Astrocyte of the spinal cord (primary cell): ENCODE measurements at regions not wholly inside any gene's neighbourhood (a gene's known extent, or its start where the extent isn't known, plus 50 kb on each side); places are given as distances from the start of the nearest gene placed in this dataset.

Source experiments
- DNase-seq: peaks from one replicate; pipeline ENCODE4 v3.0.0; 2011; ENCODE audit warnings: low read depth, low spot score
- H3K4me3 ChIP-seq: 2 replicates; pipeline ENCODE4 v1.5.1; 2011; ENCODE audit warnings: low read depth, mild to moderate bottlenecking, low read length, moderate library complexity
- in situ Hi-C: cut with HindIII; loops from 2 replicates; pipeline ENCODE4 v1.10.0; 2017; ENCODE audit warnings: low sequenced_read_pairs
- TF ChIP-seq, protein P1 (sequence below): IDR thresholded peaks from 2 replicates; pipeline ENCODE4 v1.5.1; 2012; ENCODE audit warnings: low read depth, mild to moderate bottlenecking, low read length, inconsistent platforms

DNA sequence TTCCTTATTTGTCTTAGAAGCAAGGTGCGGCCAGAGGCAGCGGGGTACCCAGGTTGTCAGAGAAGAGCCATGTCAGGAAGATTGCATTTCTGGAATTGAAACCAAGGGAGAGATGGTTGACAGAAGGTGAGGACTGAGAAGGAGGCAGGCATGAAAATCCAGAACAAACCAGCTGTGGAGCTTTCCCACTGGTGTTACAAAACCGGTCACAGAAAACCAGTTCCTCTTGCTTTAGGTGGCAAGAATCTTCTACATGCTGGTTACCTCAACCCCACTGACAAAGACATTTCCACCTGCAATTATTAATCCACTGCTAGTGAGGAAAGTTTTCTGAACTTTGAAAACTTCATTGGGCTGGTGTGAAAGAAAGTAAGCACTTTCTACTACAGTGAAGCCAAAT lies 64.0 kb upstream of the MED4 start:
- TF ChIP-seq, protein P1, sequence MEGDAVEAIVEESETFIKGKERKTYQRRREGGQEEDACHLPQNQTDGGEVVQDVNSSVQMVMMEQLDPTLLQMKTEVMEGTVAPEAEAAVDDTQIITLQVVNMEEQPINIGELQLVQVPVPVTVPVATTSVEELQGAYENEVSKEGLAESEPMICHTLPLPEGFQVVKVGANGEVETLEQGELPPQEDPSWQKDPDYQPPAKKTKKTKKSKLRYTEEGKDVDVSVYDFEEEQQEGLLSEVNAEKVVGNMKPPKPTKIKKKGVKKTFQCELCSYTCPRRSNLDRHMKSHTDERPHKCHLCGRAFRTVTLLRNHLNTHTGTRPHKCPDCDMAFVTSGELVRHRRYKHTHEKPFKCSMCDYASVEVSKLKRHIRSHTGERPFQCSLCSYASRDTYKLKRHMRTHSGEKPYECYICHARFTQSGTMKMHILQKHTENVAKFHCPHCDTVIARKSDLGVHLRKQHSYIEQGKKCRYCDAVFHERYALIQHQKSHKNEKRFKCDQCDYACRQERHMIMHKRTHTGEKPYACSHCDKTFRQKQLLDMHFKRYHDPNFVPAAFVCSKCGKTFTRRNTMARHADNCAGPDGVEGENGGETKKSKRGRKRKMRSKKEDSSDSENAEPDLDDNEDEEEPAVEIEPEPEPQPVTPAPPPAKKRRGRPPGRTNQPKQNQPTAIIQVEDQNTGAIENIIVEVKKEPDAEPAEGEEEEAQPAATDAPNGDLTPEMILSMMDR, result no peak
- DNase-seq, result no peak
- in situ Hi-C loops, result no loop called here
- no peak overlapping the region for H3K4me3 ChIP-seq

DNA sequence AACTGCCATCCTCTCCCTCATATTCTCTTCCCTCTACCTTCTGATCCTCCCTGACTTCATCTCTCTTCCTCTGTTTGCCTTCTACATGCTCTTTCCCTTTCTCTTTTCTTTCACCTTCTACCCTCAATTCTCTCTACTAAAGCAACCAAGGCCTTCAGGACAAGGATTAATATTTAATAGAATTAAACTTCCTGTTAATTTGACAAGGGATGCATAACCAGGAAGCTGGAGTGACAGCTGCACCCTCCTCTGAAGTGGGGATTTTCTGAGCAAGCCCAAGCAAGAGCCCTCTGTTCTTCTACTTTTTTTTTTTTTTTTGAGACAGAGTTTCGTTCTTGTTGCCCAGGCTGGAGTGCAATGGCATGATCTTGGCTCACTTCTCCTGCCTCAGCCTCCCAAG lies 63.4 kb upstream of the MED4 start:
- in situ Hi-C loops, result no loop called here
- TF ChIP-seq, protein P1, result no peak
- H3K4me3 ChIP-seq, result no peak overlapping the region
- DNase-seq, result no peak

DNA sequence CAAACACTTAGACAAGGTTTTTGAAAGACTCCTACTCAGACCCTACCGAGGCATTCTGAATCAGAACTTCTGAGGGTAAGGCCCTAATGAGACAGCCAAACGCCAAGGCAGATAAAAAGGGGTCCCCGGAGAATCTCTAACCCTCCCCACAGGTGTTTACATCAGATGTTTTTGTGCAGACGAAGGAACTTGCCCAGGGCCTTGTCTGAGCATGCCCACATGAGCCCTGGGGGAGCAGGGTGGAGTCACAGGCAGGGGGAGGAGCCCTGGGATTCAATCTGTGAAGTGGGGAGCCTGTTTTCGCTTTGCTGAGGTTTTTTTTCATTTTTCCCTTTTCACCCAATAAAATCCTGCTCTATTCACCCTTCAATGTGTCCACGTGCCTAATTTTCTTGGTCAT lies 61.6 kb upstream of the MED4 start:
- TF ChIP-seq, protein P1, result no peak
- in situ Hi-C loops, result no loop called here
- DNase-seq, result no peak
- no peak overlapping the region for H3K4me3 ChIP-seq

DNA sequence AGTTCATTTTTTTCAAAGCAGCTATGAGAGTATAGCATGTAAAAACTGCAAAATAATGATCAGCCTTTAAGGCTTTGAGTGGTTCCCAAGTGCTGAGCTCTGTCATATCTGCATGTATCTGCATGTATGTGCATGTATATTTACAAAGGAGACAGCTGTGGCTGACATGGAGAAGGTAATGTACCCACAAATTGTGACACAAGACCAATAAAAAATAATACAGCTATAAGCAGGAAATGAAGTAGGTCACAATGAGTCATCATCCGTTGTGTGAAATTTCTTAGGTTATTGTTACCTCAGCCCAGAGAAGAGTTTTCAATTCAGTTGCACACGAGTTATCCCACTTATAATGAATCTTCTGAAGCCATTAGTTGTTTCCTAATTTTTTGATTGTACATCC lies 60.9 kb upstream of the MED4 start:
- DNase-seq, result peak; percentile 65
- no peak overlapping the region for H3K4me3 ChIP-seq

DNA sequence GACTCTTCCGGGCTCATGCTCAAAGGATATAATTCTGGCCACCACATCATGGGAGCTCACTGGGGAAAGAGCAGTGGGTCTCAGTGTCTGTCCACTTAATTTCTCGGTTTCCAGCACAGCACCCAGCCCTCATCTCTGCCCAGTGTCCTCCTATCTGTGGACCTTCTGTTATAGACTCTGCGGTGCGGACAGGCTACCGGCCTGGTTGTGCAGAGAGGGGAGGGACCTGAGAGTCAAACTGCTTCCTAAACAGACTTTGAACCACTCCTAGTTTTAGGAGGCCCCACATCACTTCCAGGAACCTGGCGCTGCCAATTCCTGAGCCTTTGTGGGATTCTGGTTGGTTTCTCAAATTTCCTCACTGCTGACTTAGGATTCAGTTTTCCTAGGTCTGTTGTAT lies 59.8 kb upstream of the MED4 start:
- in situ Hi-C loops, result no loop called here
- no peak overlapping the region for H3K4me3 ChIP-seq
- TF ChIP-seq, protein P1, result no peak
- no peak for DNase-seq

More for the DNA sequence above, 60.9 kb upstream of the MED4 start:
- TF ChIP-seq, protein P1, result no peak
- in situ Hi-C loops, result no loop called here

DNA sequence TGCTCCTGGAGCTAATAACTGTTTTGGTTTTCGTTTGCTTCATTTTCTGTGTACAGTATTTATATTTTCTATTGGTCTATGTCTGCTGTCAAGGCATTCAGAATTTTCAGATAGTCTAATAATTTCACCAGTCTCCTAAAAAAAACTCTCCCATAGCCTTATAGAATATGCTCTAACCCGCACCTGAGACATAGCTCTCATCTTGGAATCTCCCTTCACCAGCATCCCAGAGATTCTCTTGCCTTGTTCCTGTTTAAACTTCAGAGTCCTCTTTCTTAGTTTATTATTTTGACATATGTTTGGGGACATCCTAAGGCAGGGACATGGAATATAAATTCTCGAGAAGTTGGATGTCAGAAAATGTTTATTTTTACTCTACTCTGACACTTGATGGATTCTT lies 58.3 kb upstream of the MED4 start:
- TF ChIP-seq, protein P1, result no peak
- in situ Hi-C loops, result no loop called here

More for the DNA sequence above, 58.3 kb upstream of the MED4 start:
- H3K4me3 ChIP-seq, result no peak overlapping the region
- no peak for DNase-seq
